ENCODE measurements at regions not wholly inside any gene's neighbourhood (a gene's known extent, or its start where the extent isn't known, plus 50 kb on each side); places are given as distances from the start of the nearest gene placed in this dataset.

- DNase-seq, result peak; percentile 99
Measured at GRCh38 chr6:26216886-26217713, 129.9 kb downstream of the HFE start.

- no peak for DNase-seq
Measured at GRCh38 chr6:26217714-26218075, 130.5 kb downstream of the HFE start.

DNA sequence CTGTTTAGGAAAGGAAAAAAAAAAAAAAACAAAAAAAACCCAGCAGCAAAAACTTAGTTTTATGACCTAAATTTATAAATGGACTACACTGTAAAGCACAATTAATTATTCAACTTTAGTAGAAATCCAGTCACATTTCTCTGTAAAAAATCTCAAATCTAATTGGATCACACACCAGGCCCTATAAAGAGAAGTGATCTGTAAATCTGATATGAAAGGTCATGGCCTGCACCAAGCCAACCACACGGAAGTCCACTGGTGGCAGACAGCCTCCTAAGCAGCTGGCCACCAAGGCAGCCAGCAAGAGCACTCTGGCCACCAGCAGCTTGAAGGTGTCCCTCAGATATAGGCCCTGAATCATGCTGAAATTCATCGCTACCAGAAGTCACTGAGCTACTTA is 131.6 kb downstream of the HFE start:
- peak; percentile 44 for DNase-seq

- no peak for DNase-seq
Measured at GRCh38 chr6:26220145-26220970, 133.1 kb downstream of the HFE start.

DNA sequence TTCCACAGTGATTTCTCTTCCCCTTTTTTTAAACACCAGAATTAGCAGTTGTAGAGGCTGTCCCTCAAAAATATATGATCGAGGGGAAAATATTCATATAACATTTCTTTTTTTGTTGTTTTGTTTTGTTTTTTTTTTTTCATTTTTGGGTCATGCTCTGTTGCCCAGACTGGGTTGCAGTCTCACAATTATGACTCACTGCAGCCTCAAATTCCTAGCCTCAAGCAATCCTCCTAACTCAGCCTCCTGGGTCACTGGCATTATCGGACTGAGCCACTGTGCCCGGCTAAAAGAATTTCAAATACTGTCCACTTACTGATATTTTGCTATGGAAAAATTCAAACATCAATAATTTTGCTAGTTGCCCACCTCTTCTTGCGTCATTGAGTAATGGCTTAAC is 134.0 kb downstream of the HFE start:
- no peak for DNase-seq

GRCh38 chr6:26222571-26222970 is 135.3 kb downstream of the HFE start:
- peak; percentile 58 for DNase-seq

GRCh38 chr6:26223228-26223627 is 136.0 kb downstream of the HFE start:
- peak; percentile 69 for DNase-seq

GRCh38 chr6:26223650-26224546 is 136.7 kb downstream of the HFE start:
- DNase-seq, result peak; percentile 97

DNA sequence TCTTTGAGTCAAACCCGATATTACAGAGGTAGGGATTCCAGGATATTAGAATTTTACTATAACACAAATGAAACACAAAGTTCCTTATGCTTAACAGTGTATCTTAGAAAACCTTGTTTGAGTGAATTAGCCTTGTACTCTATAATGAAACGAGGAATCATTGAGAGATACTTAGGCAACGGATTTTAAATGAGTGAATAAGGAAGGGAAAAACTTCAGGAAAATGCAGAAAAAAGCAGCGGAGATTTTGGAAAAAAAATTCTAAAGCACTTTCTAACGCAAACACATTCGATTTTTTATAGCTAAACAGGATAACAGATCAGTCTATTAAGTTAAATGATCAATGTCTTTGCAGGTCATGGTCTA is 137.3 kb downstream of the HFE start:
- no peak for DNase-seq

- no peak for DNase-seq
Measured at GRCh38 chr6:26224940-26225847, 138.0 kb downstream of the HFE start.

- DNase-seq, result no peak
Measured at GRCh38 chr6:26225848-26226578, 138.8 kb downstream of the HFE start.

- no peak for DNase-seq
Measured at GRCh38 chr6:26226579-26226967, 138.4 kb upstream of the BTN3A2 start.

- DNase-seq, result no peak
Measured at GRCh38 chr6:26230351-26230750, 134.6 kb upstream of the BTN3A2 start.

DNA sequence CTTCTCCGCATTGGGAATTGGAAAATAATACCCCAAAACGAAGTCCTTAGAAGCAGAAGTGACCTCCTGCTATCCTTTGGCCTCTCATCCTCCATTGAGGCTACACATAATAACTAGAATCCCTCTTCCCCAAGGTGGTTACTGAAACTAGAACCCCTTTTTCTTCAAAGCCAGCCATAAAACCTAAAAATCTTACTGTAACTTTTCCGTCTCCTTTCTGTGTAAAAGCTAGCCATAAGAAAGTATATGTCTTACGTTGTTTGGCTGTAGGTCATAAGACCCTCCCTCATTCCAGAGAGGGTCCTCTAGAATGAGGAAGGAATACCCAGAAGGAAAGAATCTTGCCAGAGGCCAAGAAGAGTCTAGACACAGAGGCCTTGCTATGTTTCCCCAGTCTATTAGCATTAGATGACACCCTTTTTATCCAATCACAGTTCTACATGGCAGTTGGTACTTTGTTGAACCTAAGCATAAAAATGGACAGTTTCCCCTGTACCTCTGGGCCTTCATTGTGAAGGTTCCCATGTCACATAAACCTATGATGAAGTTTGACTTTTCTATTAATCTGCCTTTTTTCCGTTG is 133.9 kb upstream of the BTN3A2 start:
- DNase-seq, result no peak

DNA sequence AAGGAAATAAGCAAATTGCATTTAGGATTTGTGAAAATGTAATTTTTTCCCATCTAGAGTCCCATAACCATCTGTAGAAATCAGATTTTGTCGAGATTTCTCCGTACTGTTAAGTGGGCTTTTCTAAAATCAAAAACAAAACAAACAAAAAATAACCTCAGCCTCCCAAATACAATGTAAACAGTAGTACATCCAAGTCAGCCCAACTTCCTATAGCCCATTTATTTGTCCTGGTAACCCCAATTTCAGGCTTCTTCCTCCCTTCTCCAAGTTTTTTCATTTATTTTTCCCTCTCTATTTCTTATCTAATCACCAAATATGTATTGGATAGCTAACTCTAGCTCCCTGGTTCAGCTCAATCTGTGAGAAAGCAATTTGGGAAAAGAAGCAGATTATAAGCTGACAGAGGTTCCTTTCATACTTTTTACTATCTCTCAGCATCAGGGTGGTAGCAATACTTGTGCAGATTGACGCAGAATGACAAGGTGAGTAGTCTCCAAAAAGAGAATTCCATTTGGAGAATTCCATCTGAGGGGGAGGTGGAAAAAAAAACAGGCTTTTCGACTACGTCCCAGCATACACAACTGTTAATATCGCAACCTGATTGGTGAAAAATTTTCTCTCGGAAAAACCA is 132.6 kb upstream of the BTN3A2 start:
- DNase-seq, result no peak

- DNase-seq, result peak; percentile 60
Measured at GRCh38 chr6:26232940-26233648, 131.9 kb upstream of the BTN3A2 start.

DNA sequence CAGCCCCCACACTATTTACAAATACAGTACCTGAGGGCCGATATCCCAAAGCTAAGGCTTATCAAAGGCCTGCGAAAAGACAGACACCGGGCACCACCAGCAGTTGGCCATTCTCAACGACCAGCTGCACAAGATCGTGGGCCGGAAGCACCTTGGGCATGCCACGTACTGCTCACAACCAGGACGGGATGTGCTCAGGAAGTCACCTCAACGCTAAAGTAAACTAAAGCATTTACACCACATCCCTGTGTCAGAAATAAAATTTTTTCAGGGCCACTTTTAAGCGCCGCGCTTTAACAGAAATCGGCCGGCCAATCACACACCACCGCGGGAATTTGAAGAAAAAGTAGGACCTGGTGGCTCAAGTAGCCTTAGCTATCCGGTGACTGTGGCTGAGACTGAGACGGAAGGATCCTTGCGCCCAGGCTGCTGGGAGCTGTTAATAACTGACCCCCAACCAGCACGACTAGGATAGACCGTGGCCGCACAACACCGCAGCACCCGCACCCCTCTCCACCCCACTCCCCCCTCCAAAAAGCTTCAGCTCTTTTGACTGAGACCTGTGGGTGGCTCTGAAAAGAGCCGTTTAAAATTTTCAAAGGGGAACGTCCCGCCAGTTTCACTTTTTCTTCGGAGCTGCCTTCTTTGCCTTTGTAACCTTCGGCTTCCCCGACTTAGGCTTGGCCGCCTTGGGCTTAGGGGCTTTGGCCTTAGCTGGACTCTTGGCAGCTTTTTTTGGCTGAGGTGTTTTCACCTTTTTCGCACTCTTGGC is 131.2 kb upstream of the BTN3A2 start:
- DNase-seq, result peak; percentile 96

DNA sequence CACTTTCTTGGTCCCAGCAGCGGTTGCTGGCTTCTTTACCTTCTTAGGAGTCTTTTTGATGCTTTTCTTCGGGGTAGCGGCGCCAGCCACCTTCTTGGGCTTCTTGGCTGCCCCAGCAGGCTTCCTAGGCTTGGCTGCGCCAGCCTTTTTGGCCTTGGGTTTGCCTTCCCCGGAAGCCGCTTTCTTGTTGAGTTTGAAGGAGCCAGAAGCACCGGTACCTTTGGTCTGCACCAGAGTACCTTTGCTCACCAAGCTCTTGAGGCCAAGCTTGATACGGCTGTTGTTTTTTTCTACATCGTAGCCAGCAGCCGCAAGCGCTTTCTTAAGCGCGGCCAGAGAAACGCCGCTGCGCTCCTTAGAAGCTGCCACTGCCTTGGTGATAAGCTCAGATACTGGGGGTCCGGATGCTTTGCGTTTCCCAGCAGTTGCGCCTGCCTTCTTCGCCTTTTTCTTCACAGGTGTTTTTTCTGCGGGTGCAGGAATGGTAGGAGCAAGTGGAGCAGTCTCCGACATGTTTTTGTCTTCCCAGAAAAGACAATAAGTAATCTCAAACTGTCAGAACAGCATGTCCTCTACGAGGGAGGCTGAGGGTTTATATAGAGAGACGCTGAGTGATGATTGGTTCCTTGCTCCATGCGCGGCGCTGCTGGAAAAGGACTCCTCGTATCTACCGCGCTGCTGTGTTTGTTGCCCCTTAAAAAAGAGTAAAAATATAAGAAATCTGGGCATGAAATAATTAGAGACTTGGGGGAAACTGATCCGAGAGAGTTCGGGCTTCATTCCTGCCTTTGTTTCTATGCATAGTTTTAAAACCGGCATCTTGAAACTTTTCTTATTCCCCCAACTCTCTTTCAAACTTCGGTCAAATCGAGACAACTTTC is 130.3 kb upstream of the BTN3A2 start:
- DNase-seq, result peak; percentile 98
